ENCODE measurements at regions not wholly inside any gene's neighbourhood (a gene's known extent, or its start where the extent isn't known, plus 50 kb on each side); places are given as distances from the start of the nearest gene placed in this dataset.
"Not testable (repeated sequence)": the region's sequence is repeated elsewhere in the genome, so short reads cannot be mapped to it uniquely, and the experiment has no call there.

GRCh38 chr1:208977638-208978256 lies 605.8 kb upstream of the CAMK1G start:
- DNase-seq (ENCODE audit: low read depth in 2 of 3, low spot score in 2 of 3) = no peak

- DNase-seq (ENCODE audit: low read depth in 2 of 3, low spot score in 2 of 3) = no peak
Observed at GRCh38 chr1:208979776-208980175, 603.7 kb upstream of the CAMK1G start.

GRCh38 chr1:208980605-208981004 lies 602.9 kb upstream of the CAMK1G start:
- DNase-seq (ENCODE audit: low read depth in 2 of 3, low spot score in 2 of 3) = no peak

- DNase-seq (ENCODE audit: low read depth in 2 of 3, low spot score in 2 of 3) = no peak
Observed at GRCh38 chr1:208985231-208985630, 598.3 kb upstream of the CAMK1G start.

GRCh38 chr1:208988811-208989222 lies 594.7 kb upstream of the CAMK1G start:
- peak in 2 of 3 donors; percentile 43 to 71 for DNase-seq (ENCODE audit: low read depth in 2 of 3, low spot score in 2 of 3)

- no peak for DNase-seq (ENCODE audit: low read depth in 2 of 3, low spot score in 2 of 3)
Observed at GRCh38 chr1:208990456-208990855, 593.1 kb upstream of the CAMK1G start.

GRCh38 chr1:208997053-208997452 lies 586.5 kb upstream of the CAMK1G start:
- DNase-seq (ENCODE audit: low read depth in 2 of 3, low spot score in 2 of 3) = not testable (repeated sequence)

GRCh38 chr1:208997726-208998312 lies 585.7 kb upstream of the CAMK1G start:
- DNase-seq (ENCODE audit: low read depth in 2 of 3, low spot score in 2 of 3) = peak in 1 of 3 donors; percentile 4

GRCh38 chr1:209008586-209008985 lies 574.9 kb upstream of the CAMK1G start:
- no peak for DNase-seq (ENCODE audit: low read depth in 2 of 3, low spot score in 2 of 3)

GRCh38 chr1:209010475-209011230 lies 572.9 kb upstream of the CAMK1G start:
- DNase-seq (ENCODE audit: low read depth in 2 of 3, low spot score in 2 of 3) = no peak

- DNase-seq (ENCODE audit: low read depth in 2 of 3, low spot score in 2 of 3) = no peak
Observed at GRCh38 chr1:209012443-209013196, 570.9 kb upstream of the CAMK1G start.

GRCh38 chr1:209015092-209015491 lies 568.4 kb upstream of the CAMK1G start:
- no peak for DNase-seq (ENCODE audit: low read depth in 2 of 3, low spot score in 2 of 3)

- DNase-seq (ENCODE audit: low read depth in 2 of 3, low spot score in 2 of 3) = no peak
Observed at GRCh38 chr1:209021622-209022021, 561.9 kb upstream of the CAMK1G start.

GRCh38 chr1:209023790-209024189 lies 559.7 kb upstream of the CAMK1G start:
- DNase-seq (ENCODE audit: low read depth in 2 of 3, low spot score in 2 of 3) = no peak

- no peak for DNase-seq (ENCODE audit: low read depth in 2 of 3, low spot score in 2 of 3)
Observed at GRCh38 chr1:209029737-209030136, 553.8 kb upstream of the CAMK1G start.

- DNase-seq (ENCODE audit: low read depth in 2 of 3, low spot score in 2 of 3) = no peak
Observed at GRCh38 chr1:209030454-209031167, 552.9 kb upstream of the CAMK1G start.

GRCh38 chr1:209037064-209037463 lies 546.5 kb upstream of the CAMK1G start:
- DNase-seq (ENCODE audit: low read depth in 2 of 3, low spot score in 2 of 3) = no peak

- DNase-seq (ENCODE audit: low read depth in 2 of 3, low spot score in 2 of 3) = no peak
Observed at GRCh38 chr1:209038316-209038715, 545.2 kb upstream of the CAMK1G start.

- DNase-seq (ENCODE audit: low read depth in 2 of 3, low spot score in 2 of 3) = no peak
Observed at GRCh38 chr1:209038735-209039134, 544.8 kb upstream of the CAMK1G start.

GRCh38 chr1:209040351-209040750 lies 543.2 kb upstream of the CAMK1G start:
- DNase-seq (ENCODE audit: low read depth in 2 of 3, low spot score in 2 of 3) = no peak

- DNase-seq (ENCODE audit: low read depth in 2 of 3, low spot score in 2 of 3) = no peak
Observed at GRCh38 chr1:209041927-209042326, 541.6 kb upstream of the CAMK1G start.
